ENCODE measurements at regions not wholly inside any gene's neighbourhood (a gene's known extent, or its start where the extent isn't known, plus 50 kb on each side); places are given as distances from the start of the nearest gene placed in this dataset.

DNA sequence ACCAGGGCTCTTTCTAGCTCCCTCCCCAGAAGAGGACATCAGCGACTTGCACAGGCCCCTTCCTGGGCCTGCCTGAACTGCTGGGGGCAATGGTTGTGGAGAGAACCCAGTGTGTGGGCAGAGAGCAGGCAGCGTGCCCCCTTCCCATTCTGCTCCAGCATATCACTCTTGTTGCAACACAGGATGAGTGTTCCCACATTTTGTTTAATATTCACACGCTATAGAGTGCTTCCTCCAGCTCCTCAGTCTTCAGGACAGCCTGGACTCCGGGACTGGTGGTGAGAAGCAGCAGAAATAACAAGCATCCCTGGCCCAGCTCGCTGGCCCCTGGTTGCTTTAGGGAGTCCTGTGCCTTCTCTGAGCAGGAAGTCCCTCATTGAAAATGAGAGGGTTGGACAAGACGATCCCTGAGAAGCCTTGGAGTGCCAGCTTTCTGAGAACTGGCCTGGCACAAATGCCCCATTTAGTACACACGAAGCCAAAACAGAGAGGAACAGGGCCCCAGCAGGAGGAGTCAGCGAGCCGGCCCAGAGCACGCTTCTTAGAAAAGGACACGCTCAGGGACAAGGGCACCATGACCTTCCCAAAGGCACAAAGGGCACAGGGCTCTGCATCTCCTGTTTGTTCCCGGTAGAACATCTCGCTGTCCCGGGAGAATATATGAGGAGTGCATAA, 84.2 kb upstream of the FOXC1 start:
- Histone ChIP-seq H3K4me3 (ENCODE audit: low read depth, low read length) (no peak overlapping the region), H3K27me3 (replicated peaks) (peaks cover 2% of the 10 kb centered on the region), H3K36me3 (replicated peaks) (no peaks in the 10 kb centered on the region), H3K27ac (no peak overlapping the region)
- in situ Hi-C loops (cut with HindIII; ENCODE audit: low pct_ligation_motif_present, low sequenced_read_pairs) = no loop called here
- no peak for DNase-seq
- TF ChIP-seq, protein P1, sequence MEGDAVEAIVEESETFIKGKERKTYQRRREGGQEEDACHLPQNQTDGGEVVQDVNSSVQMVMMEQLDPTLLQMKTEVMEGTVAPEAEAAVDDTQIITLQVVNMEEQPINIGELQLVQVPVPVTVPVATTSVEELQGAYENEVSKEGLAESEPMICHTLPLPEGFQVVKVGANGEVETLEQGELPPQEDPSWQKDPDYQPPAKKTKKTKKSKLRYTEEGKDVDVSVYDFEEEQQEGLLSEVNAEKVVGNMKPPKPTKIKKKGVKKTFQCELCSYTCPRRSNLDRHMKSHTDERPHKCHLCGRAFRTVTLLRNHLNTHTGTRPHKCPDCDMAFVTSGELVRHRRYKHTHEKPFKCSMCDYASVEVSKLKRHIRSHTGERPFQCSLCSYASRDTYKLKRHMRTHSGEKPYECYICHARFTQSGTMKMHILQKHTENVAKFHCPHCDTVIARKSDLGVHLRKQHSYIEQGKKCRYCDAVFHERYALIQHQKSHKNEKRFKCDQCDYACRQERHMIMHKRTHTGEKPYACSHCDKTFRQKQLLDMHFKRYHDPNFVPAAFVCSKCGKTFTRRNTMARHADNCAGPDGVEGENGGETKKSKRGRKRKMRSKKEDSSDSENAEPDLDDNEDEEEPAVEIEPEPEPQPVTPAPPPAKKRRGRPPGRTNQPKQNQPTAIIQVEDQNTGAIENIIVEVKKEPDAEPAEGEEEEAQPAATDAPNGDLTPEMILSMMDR (IDR thresholded peaks at IDR 0.05; ENCODE audit: low read depth, low read length, missing control alignments) = no peak

DNA sequence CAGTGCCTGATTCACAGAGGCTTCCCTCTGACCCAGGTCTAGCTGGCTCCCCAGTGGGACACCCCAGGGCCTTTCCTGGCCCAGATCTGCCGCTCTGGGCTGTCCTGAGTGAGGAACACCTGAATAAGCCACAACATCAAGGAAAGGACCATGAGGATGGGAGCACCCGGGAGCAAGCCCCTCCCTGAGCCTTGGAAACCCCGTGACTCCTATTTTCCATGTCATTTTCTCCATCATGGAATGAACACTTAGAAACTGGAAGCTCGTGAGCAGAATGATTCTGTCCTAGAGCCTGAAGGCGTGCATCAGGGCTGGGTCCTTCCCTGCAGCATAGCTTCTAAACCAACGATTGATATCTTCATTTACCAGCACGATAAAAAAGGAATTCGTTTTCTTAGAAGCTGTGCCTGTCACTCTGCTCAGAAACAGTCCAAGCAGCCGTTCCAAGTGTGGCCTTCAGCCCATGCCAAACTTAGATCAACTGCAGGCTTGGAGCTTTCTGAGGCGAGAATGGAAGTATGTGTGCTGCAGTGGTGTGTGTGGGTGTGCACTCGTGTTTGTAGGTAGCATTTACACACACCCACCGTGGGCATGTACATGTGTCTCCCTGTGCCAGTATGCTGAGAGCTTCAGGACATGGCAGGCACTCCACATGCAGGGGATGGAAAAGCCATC, 83.2 kb upstream of the FOXC1 start:
- in situ Hi-C loops (cut with HindIII; ENCODE audit: low pct_ligation_motif_present, low sequenced_read_pairs) = no loop called here
- no peak for DNase-seq
- Histone ChIP-seq H3K27me3 (replicated peaks) (peaks cover 2% of the 10 kb centered on the region), H3K36me3 (replicated peaks) (no peaks in the 10 kb centered on the region), H3K27ac (no peak overlapping the region), H3K4me3 (ENCODE audit: low read depth, low read length) (no peak overlapping the region)
- TF ChIP-seq, protein P1 (IDR thresholded peaks at IDR 0.05; ENCODE audit: low read depth, low read length, missing control alignments) = no peak

DNA sequence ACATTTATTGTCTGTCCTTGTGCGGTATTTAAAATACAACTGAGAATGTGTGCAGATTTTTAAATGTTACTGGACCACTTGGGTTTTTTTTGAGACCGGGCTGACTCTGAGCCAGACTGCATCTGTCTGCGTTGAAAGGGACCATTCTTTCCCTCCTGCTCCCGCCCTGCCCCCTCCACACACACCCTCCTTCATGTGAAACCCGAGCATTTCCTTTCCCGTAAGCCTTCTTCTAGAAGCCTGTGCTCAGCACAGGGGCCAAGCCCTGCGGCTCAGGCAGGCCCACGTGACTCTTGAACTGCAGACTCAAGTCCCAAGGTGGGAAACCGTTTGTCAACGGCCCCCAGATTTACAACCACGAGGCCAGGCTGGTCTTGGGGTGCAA, 82.7 kb upstream of the FOXC1 start:
- TF ChIP-seq, protein P1 (IDR thresholded peaks at IDR 0.05; ENCODE audit: low read depth, low read length, missing control alignments) = no peak
- peak; percentile 9 for DNase-seq
- peaks cover 2% of the 10 kb centered on the region for H3K27me3 ChIP-seq (replicated peaks)
- no peaks in the 10 kb centered on the region for H3K36me3 ChIP-seq (replicated peaks)
- no peak overlapping the region for H3K27ac ChIP-seq
- H3K4me3 ChIP-seq (ENCODE audit: low read depth, low read length) = no peak overlapping the region
- in situ Hi-C loops (cut with HindIII; ENCODE audit: low pct_ligation_motif_present, low sequenced_read_pairs) = no loop called here

DNA sequence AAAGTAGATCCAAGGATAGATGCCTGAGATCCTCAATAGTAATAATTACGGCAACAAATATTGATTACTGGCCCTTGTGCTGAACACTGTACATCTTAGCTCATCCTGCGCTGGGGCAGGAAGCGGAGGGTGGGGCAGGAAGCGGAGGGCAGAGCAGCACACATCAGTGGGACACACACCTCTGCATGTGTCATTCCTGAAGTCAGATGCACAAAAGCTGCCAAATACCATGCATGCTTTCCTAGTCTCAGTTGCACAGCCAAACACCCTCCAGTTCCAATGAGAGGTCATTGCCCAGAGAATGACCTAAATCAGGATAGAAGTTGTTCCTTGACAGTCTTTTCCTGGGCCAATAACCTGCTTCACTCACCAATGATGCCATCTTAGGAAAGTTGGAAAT, 74.4 kb upstream of the FOXC1 start:
- Histone ChIP-seq H3K4me3 (ENCODE audit: low read depth, low read length) (no peak overlapping the region), H3K27me3 (replicated peaks) (no peaks in the 10 kb centered on the region), H3K27ac (no peak overlapping the region), H3K36me3 (replicated peaks) (no peaks in the 10 kb centered on the region)
- TF ChIP-seq, protein P1 (IDR thresholded peaks at IDR 0.05; ENCODE audit: low read depth, low read length, missing control alignments) = no peak
- DNase-seq = peak; percentile 2
- in situ Hi-C loops (cut with HindIII; ENCODE audit: low pct_ligation_motif_present, low sequenced_read_pairs) = no loop called here

DNA sequence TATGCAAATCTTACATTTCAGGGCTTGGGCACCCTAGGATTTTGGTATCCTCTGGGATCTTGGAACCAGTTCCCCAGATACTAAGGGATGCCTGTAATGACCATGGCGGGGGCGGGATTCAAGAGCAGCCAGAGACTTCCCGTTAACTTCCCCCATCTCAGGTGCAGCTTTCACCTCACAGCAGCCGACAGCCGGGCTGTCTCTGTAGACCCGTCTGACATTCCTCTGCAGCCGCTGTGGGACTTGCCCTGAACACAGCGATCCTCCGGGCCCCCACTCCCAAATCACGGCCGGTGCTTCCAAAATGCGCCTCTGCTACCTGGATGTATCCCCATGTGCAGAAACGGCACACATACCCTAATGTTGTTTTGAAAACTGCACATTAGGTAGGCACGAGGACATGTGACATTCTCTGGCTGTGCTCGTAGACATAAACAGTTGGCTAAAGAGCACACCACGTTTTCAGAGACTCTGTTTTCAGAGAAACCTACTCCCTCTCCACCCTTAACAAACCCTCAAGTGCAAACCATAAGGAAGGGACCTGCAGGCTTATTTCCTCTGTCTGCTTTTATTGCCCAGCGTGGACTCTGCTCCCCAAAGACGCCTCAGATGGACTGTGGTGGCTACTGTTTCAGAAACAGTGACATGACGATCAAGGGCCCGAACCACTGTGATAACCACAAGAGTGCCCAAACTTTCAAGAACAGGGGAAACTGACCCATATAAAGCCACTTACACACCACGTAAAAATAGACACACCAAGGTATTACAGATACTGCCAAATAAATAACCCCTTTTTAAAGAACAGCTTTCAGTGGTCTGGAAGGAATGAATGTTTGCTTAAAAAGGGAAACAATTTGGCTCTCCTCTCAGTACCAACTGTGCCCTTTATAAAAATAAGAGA, 72.9 kb upstream of the FOXC1 start:
- no peak for DNase-seq
- Histone ChIP-seq H3K27me3 (replicated peaks) (no peaks in the 10 kb centered on the region), H3K27ac (no peak overlapping the region), H3K4me3 (ENCODE audit: low read depth, low read length) (no peak overlapping the region), H3K36me3 (replicated peaks) (no peaks in the 10 kb centered on the region)
- TF ChIP-seq, protein P1 (IDR thresholded peaks at IDR 0.05; ENCODE audit: low read depth, low read length, missing control alignments) = no peak
- in situ Hi-C loops (cut with HindIII; ENCODE audit: low pct_ligation_motif_present, low sequenced_read_pairs) = no loop called here

All from brain microvascular endothelial cell (primary cell).